GM18861 (cell line): ENCODE measurements at regions not wholly inside any gene's neighbourhood (a gene's known extent, or its start where the extent isn't known, plus 50 kb on each side); places are given as distances from the start of the nearest gene placed in this dataset.

Experiments used
- ATAC-seq: cut with Tn5 transposase; IDR thresholded peaks from one replicate; pipeline ENCODE4 v1.9.1; 2021; ENCODE audit not compliant: unreplicated experiment

- ATAC-seq, result no peak
Observed at GRCh38 chr5:74294231-74294705, 346.3 kb downstream of the ENC1 start.

DNA sequence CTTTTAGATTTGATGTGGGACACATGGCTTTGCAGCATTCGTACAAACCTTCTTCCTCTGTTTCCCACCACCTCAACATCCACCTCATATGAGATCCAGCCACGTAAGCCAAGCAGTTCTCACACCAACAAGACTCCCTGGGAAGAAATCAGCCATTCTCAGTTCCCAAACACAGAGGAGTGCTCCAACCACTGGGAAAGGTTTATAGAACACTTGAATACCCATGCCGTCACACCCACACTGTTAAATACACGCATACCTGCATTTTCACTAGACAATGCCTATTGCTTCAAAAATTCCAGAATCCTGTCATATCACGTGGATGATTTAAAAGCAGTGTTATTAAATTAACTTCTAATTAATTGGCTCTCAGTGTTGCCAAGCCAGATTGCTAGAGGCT lies 347.3 kb downstream of the ENC1 start:
- no peak for ATAC-seq

DNA sequence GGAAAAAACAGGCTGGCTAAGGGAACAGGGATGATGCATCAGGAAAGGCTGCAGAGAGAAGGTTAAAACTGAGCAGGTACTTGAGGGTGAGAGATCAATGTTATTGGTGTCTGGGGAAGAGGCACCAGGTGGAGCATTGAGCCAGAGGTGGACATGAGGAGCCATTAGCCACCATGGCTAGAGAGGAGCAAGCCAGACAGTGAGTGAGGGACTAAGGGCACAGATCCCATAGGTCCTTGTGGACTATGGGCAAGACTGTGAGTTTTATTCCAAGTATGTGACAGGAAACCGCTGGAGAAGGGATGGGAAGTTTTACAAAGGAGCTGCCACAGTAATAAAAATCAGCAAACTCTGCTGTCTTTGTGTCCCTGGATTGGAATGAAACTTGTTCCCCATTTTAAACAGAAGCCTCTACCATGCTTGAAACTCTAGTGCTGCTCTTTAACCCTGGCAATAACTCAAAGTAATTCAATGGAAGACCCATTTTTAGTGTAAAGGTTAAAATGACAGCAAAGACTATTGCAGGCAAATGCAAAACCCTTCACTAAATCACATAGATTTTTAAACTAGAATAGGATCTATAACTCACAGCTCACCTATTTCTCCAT lies 349.8 kb downstream of the ENC1 start:
- ATAC-seq, result no peak

- no peak for ATAC-seq
Observed at GRCh38 chr5:74289691-74290090, 350.8 kb downstream of the ENC1 start.

DNA sequence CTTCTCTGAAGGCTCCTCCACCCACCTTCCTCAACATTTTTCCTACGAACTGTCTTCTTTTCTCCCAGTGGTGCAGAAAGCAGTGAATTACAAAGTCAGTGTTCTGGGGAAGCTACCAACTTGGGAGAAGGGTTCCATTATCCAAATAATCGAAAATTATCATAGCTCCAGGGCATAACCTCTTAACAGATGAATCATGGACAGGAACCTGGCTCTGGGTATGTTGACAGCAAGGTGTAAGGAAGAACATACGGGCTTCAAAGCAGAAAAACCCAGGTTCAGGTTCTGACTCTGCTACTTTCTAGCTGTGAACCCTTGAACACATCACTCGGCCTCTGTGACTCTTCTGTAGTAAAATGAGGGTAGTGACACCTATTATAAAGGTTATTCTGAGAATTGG lies 351.3 kb downstream of the ENC1 start:
- ATAC-seq, result no peak

DNA sequence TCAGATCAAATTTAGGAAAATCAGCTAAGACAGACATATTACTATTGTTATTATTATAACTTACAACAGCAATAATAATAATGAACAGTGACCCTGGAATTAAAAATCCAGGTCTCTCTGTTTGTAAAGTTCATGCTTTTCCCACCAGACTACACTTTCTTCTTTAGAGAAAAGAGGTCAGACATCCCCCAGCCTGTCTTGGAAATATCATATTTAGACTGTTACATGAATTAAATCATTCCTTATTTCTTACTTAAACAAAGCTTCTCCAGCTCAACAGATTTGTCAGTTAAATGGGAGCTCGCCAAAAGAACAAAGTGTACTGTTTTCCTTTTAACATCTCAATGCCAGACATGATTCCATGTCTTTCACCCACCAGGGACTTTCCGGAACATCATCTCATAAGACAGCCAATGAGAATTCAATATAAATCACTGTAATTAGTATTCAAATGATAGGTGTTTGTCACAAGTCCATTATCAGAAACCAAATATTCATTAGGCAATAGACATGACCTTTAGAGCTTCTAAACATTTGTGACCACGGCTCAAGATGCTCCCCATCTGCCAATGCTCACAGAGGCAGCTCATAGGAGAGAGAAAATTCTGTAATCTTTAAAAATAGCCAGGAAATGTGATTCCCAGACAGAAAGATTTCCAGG lies 351.9 kb downstream of the ENC1 start:
- ATAC-seq, result no peak

- ATAC-seq, result no peak
Observed at GRCh38 chr5:74288038-74288437, 352.5 kb downstream of the ENC1 start.

GRCh38 chr5:74286734-74287695 lies 353.5 kb downstream of the ENC1 start:
- ATAC-seq, result no peak

GRCh38 chr5:74285675-74286280 lies 354.8 kb downstream of the ENC1 start:
- ATAC-seq, result no peak

GRCh38 chr5:74282490-74282889 lies 358.0 kb downstream of the ENC1 start:
- ATAC-seq, result no peak

GRCh38 chr5:74281166-74281565 lies 359.4 kb downstream of the ENC1 start:
- no peak for ATAC-seq

DNA sequence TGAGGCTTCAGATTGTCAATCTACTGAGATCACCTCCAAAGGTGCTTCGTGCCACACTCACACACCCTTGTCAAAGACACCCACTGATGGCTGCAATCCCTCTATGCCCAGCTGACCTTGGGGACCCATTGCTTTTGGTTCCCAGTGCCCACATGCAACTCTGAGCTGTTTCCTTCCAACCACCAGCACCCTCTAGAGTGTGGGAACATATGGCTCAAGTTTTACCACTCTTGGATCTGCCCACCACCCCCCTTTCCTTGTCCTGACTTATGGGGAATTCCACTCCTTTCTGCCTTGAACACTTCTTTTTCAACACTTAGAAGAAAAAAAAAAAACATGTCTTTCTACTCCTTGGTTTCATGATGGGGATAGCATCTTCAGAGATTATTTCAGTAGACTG lies 360.2 kb downstream of the ENC1 start:
- no peak for ATAC-seq

DNA sequence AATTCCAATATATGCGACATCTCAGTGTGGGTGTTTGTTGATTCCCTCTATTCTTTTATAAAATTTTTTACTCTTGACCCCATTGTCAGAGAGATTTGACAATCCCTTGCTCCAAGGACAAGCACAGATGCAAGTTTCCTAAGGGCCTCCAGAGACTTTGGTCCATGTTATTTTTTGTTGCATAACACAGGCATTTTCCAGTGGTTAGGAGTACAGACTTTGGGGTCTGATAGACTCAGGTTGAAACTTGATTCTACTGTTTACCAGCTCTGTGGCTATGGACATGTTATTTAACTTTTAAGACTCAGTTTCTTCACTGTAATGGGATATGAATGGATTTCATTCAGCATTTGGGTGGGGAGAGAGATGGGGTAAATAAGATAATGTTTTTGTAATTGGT lies 361.3 kb downstream of the ENC1 start:
- no peak for ATAC-seq

DNA sequence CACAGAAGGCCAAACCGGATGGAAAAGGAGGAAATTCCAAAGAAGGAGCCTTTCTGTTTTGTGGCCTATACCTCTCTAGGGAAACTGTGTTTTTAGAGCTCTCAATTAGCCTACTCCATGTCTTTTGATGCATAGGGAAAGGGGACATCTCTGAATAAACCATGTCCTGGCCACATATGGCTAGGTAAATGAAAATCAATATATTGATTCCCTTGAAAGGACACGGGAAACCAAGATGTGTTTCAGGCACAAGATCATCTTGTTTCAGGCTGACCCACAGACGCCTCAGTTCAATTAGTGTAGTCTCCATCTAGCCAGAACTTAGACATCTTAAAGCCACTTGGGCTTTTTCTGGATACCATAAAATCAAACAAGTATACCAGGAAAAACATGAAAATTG lies 363.1 kb downstream of the ENC1 start:
- ATAC-seq, result no peak

GRCh38 chr5:74275171-74275992 lies 365.1 kb downstream of the ENC1 start:
- no peak for ATAC-seq

DNA sequence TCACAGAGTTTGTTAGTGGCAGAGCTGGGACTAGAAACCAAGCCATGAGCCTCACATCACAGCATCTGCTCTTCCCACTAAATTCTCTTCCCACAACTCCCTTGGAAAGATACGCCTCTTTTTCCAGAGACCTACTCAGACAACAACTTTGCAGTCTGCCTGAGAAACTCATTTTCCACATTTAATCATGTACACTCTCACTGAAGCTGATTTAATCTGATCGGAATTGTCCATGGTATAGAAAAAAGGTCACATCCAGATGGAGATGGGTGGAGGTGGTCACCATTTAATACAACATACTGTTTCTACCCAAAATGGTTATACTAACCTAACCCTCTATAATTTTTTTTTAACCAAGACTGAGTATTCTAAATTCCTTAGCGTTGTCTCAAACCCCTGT lies 366.2 kb downstream of the ENC1 start:
- no peak for ATAC-seq

- ATAC-seq, result no peak
Observed at GRCh38 chr5:74272831-74273451, 367.6 kb downstream of the ENC1 start.

DNA sequence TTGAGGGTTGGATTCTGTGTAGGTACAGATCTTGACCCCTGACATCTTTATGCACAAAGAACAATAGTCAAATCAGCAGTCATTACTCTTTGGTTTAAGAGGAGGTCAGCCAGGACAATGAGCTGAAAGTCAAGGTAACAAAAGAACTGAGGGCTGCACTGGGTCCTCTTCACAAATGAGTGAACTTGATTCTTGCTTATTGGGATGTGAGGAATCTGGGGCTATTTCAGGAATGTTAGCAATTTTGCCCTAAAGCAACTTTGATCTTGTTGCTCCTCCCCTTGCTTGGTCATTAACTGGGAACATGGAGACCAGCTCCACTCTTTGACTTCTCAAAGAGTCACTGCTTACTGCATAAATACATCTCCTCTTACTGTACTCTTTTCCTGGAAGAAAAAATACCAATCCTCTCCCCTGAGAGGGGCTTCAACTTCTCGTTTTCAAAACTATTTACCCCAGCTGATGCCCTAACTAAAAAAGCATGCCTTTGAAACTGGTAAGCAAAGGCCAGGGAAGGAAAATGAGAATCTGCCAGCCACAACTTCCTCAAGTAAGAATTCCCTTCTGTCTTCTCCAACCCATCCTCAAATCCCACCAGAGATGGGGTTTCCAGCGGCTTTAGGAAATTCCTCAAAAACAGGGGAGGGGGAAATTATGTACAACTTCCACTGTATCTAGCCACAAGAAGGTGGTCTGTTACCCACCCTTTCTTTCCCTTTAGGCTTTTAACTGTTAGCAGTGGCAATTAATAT lies 368.3 kb downstream of the ENC1 start:
- ATAC-seq, result no peak

GRCh38 chr5:74268297-74268696 lies 372.2 kb downstream of the ENC1 start:
- no peak for ATAC-seq
